ENCODE measurements at regions not wholly inside any gene's neighbourhood (a gene's known extent, or its start where the extent isn't known, plus 50 kb on each side); places are given as distances from the start of the nearest gene placed in this dataset.

GRCh38 chr4:62144431-62144830, 944.3 kb downstream of the ADGRL3 start (continued):
- no peak for TF ChIP-seq EZH2 (IDR thresholded peaks at IDR 0.05; ENCODE audit: low read depth, unreplicated experiment)

- Histone ChIP-seq H3K9me2 (ENCODE audit: insufficient read depth) (no peaks in the 10 kb centered on the region), H3K27me3 (ENCODE audit: insufficient read depth) (no peaks in the 10 kb centered on the region), H3K36me3 (ENCODE audit: insufficient read depth) (no peaks in the 10 kb centered on the region), H3K27ac (ENCODE audit: low read depth) (no peak overlapping the region), H3K4me2 (peak overlapping the region; percentile 60), H3K79me2 (replicated peaks; ENCODE audit: insufficient read depth) (no peaks in the 10 kb centered on the region), H3K4me3 (peak overlapping the region; percentile 12; the same call in 1 of the 2 replicates), H4K20me1 (replicated peaks; ENCODE audit: insufficient read depth) (no peaks in the 10 kb centered on the region), H2AFZ (no peak overlapping the region), H3K4me1 (ENCODE audit: insufficient read depth) (peaks cover 33% of the 10 kb centered on the region), H3F3A (replicated peaks; ENCODE audit: low read depth) (no peaks in the 10 kb centered on the region)
- DNase-seq (ENCODE audit: low spot score) (no peak), ATAC-seq (no peak)
- H3K27ac Mint-ChIP-seq: peak overlapping the region; percentile 94
- peaks cover 2% of the 10 kb centered on the region for H3K27me3 Mint-ChIP-seq (ENCODE audit: insufficient read depth, low read depth, poor library complexity)
- H3K36me3 Mint-ChIP-seq (ENCODE audit: low read depth): peaks cover 23% of the 10 kb centered on the region
- peak overlapping the region; percentile 18; the same call in 1 of the 3 replicates for H3K4me3 Mint-ChIP-seq
- 0 out of 2 replicates have a peak, but pooled peaks have one; percentile 55 for TF ChIP-seq NANOG (IDR thresholded peaks at IDR 0.05; ENCODE audit: borderline replicate concordance)
- no peak for TF ChIP-seq ETS1 (IDR thresholded peaks at IDR 0.05)
- peaks cover 36% of the 10 kb centered on the region for H3K4me1 Mint-ChIP-seq
- peaks cover 15% of the 10 kb centered on the region for H3K9me3 Mint-ChIP-seq
Measured at GRCh38 chr4:62135565-62136156, 935.5 kb downstream of the ADGRL3 start.

GRCh38 chr4:62133977-62134376, 933.9 kb downstream of the ADGRL3 start:
- Histone ChIP-seq H3K4me3 (no peak overlapping the region), H3K27ac (ENCODE audit: low read depth) (no peak overlapping the region), H3K27me3 (ENCODE audit: insufficient read depth) (no peaks in the 10 kb centered on the region), H3K4me2 (no peak overlapping the region), H3K4me1 (ENCODE audit: insufficient read depth) (peaks cover 33% of the 10 kb centered on the region), H3K9me2 (ENCODE audit: insufficient read depth) (no peaks in the 10 kb centered on the region), H4K20me1 (replicated peaks; ENCODE audit: insufficient read depth) (no peaks in the 10 kb centered on the region), H2AFZ (0 out of 2 replicates have a peak overlapping the region, but pooled peaks have one; percentile 19), H3F3A (replicated peaks; ENCODE audit: low read depth) (no peaks in the 10 kb centered on the region), H3K36me3 (ENCODE audit: insufficient read depth) (no peaks in the 10 kb centered on the region), H3K79me2 (replicated peaks; ENCODE audit: insufficient read depth) (no peaks in the 10 kb centered on the region)
- H3K27me3 Mint-ChIP-seq (ENCODE audit: insufficient read depth, low read depth, poor library complexity): peaks cover 2% of the 10 kb centered on the region
- peaks cover 23% of the 10 kb centered on the region for H3K36me3 Mint-ChIP-seq (ENCODE audit: low read depth)
- H3K4me3 Mint-ChIP-seq: no peak overlapping the region
- peaks cover 15% of the 10 kb centered on the region for H3K9me3 Mint-ChIP-seq
- no peak overlapping the region for H3K27ac Mint-ChIP-seq
- DNase-seq (ENCODE audit: low spot score) (no peak), ATAC-seq (no peak)
- peaks cover 36% of the 10 kb centered on the region for H3K4me1 Mint-ChIP-seq
- TF ChIP-seq EZH2 (IDR thresholded peaks at IDR 0.05; ENCODE audit: low read depth, unreplicated experiment) (no peak), STAT1 (IDR thresholded peaks at IDR 0.05; ENCODE audit: unreplicated experiment) (no peak), REST (IDR thresholded peaks at IDR 0.05; ENCODE audit: unreplicated experiment) (no peak), ZNF331 (CRISPR knock-in tag; IDR thresholded peaks at IDR 0.05; ENCODE audit: low read depth) (no peak), JUNB (IDR thresholded peaks at IDR 0.05; ENCODE audit: unreplicated experiment) (no peak), EZH2phosphoT487 (IDR thresholded peaks at IDR 0.05; ENCODE audit: unreplicated experiment) (no peak), NANOG (IDR thresholded peaks at IDR 0.05; ENCODE audit: borderline replicate concordance) (no peak), ZNF462 (CRISPR knock-in tag; IDR thresholded peaks at IDR 0.05) (no peak)
